GM12864 (cell line): ENCODE measurements at regions not wholly inside any gene's neighbourhood (a gene's known extent, or its start where the extent isn't known, plus 50 kb on each side); places are given as distances from the start of the nearest gene placed in this dataset.

Experiments
- DNase-seq: peaks from one replicate; pipeline ENCODE4 v3.0.0-alpha.2; 2011; ENCODE audit warnings: low read depth
- H3K4me3 ChIP-seq: 2 replicates; pipeline ENCODE4 v1.5.1; 2011; ENCODE audit warnings: mild to moderate bottlenecking, low read depth, low read length, control low read depth
- CTCF ChIP-seq: IDR thresholded peaks from 2 replicates; pipeline ENCODE4 v1.5.1; 2011; ENCODE audit warnings: low read depth, mild to moderate bottlenecking, moderate library complexity, low read length, control low read depth, inconsistent platforms; ENCODE audit errors: missing control alignments

- no peak overlapping the region for H3K4me3 ChIP-seq
- DNase-seq, result no peak
- TF ChIP-seq CTCF, result no peak
These were observed 291.8 kb downstream of the TCERG1L start for GRCh38 chr10:131019696-131020095.

DNA sequence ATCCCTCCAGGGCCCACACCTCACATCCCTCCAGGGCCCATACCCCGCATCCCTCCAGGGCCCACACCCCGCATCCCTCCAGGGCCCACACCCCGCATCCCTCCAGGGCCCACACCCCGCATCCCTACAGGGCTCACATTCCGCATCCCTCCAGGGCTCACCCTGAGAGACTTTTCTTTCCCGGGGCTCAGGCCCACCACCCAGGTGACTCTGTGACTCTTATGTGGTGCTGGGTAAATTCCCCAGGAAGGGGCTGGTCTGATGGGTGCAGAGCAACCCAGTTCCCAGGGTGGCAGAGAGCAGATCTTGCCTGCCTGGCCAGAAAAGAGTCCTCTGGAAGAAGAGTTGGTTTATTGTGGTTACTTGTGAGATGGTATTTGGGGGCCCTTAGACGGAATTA, 290.7 kb downstream of the TCERG1L start:
- no peak for DNase-seq
- TF ChIP-seq CTCF, result no peak
- H3K4me3 ChIP-seq, result no peak overlapping the region

GRCh38 chr10:131021246-131021895, 290.1 kb downstream of the TCERG1L start:
- no peak for TF ChIP-seq CTCF
- no peak overlapping the region for H3K4me3 ChIP-seq
- DNase-seq, result no peak

- no peak overlapping the region for H3K4me3 ChIP-seq
- DNase-seq, result no peak
- no peak for TF ChIP-seq CTCF
These were observed 289.6 kb downstream of the TCERG1L start for GRCh38 chr10:131021969-131022368.

- no peak for DNase-seq
- H3K4me3 ChIP-seq, result no peak overlapping the region
- no peak for TF ChIP-seq CTCF
These were observed 289.2 kb downstream of the TCERG1L start for GRCh38 chr10:131022369-131022768.

GRCh38 chr10:131022981-131023380, 288.5 kb downstream of the TCERG1L start:
- no peak for DNase-seq
- no peak for TF ChIP-seq CTCF
- H3K4me3 ChIP-seq, result no peak overlapping the region
